ENCODE measurements at regions not wholly inside any gene's neighbourhood (a gene's known extent, or its start where the extent isn't known, plus 50 kb on each side); places are given as distances from the start of the nearest gene placed in this dataset.

DNA sequence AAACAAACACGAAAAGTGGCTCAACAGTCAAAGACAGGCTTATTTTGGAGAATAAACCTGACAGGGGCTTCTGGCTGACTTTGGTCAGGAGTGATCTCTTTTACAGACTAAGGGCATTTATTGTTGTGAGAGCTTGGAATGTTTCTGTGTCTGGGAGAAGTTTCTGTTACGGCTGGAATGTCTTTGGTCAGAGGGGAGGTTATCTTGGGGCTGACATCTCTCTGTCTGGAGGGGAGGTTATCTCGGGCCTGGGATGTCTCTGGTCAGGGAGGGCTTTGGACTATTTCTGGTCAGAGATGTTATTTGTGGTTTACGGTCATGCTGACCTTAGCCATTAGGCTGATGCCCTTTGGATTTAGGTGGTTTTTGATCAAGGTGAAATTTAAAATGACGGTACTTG, 345.5 kb upstream of the FSIP2 start:
- TF ChIP-seq, protein P1, sequence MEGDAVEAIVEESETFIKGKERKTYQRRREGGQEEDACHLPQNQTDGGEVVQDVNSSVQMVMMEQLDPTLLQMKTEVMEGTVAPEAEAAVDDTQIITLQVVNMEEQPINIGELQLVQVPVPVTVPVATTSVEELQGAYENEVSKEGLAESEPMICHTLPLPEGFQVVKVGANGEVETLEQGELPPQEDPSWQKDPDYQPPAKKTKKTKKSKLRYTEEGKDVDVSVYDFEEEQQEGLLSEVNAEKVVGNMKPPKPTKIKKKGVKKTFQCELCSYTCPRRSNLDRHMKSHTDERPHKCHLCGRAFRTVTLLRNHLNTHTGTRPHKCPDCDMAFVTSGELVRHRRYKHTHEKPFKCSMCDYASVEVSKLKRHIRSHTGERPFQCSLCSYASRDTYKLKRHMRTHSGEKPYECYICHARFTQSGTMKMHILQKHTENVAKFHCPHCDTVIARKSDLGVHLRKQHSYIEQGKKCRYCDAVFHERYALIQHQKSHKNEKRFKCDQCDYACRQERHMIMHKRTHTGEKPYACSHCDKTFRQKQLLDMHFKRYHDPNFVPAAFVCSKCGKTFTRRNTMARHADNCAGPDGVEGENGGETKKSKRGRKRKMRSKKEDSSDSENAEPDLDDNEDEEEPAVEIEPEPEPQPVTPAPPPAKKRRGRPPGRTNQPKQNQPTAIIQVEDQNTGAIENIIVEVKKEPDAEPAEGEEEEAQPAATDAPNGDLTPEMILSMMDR (conservative IDR thresholded peaks at IDR 0.05; ENCODE audit: low read length) = no peak
- no peak for TF ChIP-seq EZH2phosphoT487 (IDR thresholded peaks at IDR 0.05; ENCODE audit: borderline replicate concordance, low read depth, low read length)
